HL-60 (cell line): ENCODE measurements at regions not wholly inside any gene's neighbourhood (a gene's known extent, or its start where the extent isn't known, plus 50 kb on each side); places are given as distances from the start of the nearest gene placed in this dataset.

Experiments used
- GABPA ChIP-seq: IDR thresholded peaks from 2 replicates; pipeline ENCODE4 v1.6.1; 2012; ENCODE audit warnings: low read depth
- POLR2AphosphoS5 ChIP-seq: IDR thresholded peaks from 2 replicates; pipeline ENCODE4 v1.6.1; 2012; ENCODE audit warnings: low read depth
- SPI1 ChIP-seq: IDR thresholded peaks from 2 replicates; pipeline ENCODE4 v1.6.1; 2012; ENCODE audit warnings: low read depth, mild to moderate bottlenecking, borderline replicate concordance
- TF ChIP-seq, protein P1 (sequence below): IDR thresholded peaks from one replicate; pipeline ENCODE4 v1.5.1; 2011; ENCODE audit warnings: low read length, control low read depth, inconsistent platforms; ENCODE audit not compliant: insufficient read depth
- TF ChIP-seq, protein P2 (sequence below): IDR thresholded peaks from 2 replicates; pipeline ENCODE4 v1.6.1; 2012; ENCODE audit warnings: low read depth; ENCODE audit not compliant: insufficient replicate concordance

DNA sequence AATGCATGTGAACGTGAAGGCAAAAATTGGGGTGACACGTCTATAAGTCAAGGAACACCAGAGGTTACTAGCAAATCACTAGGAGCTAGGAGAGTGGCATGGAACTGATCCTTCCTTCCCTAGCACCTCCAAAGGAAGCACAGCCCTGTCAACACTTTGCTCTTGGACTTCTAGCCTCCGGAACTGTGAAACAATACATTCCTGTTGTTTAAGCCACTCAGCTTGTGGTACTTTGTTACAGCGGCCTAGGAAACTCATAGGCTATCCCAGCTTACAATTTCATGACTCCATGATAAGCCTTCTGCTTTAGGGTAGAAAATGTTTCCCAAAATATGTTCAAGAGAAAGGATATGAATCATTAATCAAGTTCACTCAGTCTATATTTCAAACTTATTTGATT lies 798.1 kb downstream of the DCDC2C start:
- TF ChIP-seq, protein P1, sequence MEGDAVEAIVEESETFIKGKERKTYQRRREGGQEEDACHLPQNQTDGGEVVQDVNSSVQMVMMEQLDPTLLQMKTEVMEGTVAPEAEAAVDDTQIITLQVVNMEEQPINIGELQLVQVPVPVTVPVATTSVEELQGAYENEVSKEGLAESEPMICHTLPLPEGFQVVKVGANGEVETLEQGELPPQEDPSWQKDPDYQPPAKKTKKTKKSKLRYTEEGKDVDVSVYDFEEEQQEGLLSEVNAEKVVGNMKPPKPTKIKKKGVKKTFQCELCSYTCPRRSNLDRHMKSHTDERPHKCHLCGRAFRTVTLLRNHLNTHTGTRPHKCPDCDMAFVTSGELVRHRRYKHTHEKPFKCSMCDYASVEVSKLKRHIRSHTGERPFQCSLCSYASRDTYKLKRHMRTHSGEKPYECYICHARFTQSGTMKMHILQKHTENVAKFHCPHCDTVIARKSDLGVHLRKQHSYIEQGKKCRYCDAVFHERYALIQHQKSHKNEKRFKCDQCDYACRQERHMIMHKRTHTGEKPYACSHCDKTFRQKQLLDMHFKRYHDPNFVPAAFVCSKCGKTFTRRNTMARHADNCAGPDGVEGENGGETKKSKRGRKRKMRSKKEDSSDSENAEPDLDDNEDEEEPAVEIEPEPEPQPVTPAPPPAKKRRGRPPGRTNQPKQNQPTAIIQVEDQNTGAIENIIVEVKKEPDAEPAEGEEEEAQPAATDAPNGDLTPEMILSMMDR: no peak
- no peak for TF ChIP-seq POLR2AphosphoS5
- TF ChIP-seq, protein P2, sequence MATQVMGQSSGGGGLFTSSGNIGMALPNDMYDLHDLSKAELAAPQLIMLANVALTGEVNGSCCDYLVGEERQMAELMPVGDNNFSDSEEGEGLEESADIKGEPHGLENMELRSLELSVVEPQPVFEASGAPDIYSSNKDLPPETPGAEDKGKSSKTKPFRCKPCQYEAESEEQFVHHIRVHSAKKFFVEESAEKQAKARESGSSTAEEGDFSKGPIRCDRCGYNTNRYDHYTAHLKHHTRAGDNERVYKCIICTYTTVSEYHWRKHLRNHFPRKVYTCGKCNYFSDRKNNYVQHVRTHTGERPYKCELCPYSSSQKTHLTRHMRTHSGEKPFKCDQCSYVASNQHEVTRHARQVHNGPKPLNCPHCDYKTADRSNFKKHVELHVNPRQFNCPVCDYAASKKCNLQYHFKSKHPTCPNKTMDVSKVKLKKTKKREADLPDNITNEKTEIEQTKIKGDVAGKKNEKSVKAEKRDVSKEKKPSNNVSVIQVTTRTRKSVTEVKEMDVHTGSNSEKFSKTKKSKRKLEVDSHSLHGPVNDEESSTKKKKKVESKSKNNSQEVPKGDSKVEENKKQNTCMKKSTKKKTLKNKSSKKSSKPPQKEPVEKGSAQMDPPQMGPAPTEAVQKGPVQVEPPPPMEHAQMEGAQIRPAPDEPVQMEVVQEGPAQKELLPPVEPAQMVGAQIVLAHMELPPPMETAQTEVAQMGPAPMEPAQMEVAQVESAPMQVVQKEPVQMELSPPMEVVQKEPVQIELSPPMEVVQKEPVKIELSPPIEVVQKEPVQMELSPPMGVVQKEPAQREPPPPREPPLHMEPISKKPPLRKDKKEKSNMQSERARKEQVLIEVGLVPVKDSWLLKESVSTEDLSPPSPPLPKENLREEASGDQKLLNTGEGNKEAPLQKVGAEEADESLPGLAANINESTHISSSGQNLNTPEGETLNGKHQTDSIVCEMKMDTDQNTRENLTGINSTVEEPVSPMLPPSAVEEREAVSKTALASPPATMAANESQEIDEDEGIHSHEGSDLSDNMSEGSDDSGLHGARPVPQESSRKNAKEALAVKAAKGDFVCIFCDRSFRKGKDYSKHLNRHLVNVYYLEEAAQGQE: no peak
- TF ChIP-seq SPI1: no peak
- no peak for TF ChIP-seq GABPA
